ENCODE measurements at regions not wholly inside any gene's neighbourhood (a gene's known extent, or its start where the extent isn't known, plus 50 kb on each side); places are given as distances from the start of the nearest gene placed in this dataset.

- ChIA-PET CTCF (no interaction called here), POLR2A (no interaction called here)
- no peak for DNase-seq (ENCODE audit: extremely low spot score)
- no peak for TF ChIP-seq CTCF (IDR thresholded peaks at IDR 0.05; ENCODE audit: control extremely low read depth, extremely low read depth, low read depth, missing control alignments)
These were observed 537.4 kb downstream of the RNF144A start for GRCh38 chr2:7454592-7454991.

- ChIA-PET POLR2A (no interaction called here), CTCF (no interaction called here)
- DNase-seq (ENCODE audit: extremely low spot score) = no peak
- no peak for TF ChIP-seq CTCF (IDR thresholded peaks at IDR 0.05; ENCODE audit: control extremely low read depth, extremely low read depth, low read depth, missing control alignments)
These were observed 539.5 kb downstream of the RNF144A start for GRCh38 chr2:7456762-7457161.

- ChIA-PET CTCF (no interaction called here), POLR2A (no interaction called here)
- DNase-seq (ENCODE audit: extremely low spot score) = no peak
- TF ChIP-seq CTCF (IDR thresholded peaks at IDR 0.05; ENCODE audit: control extremely low read depth, extremely low read depth, low read depth, missing control alignments) = no peak
These were observed 540.9 kb downstream of the RNF144A start for GRCh38 chr2:7458066-7458465.

GRCh38 chr2:7467782-7468447, 550.7 kb downstream of the RNF144A start:
- ChIA-PET POLR2A (no interaction called here), CTCF (interaction anchor here (1.9 kb wide), 1 partner anchor 10 kb away, joined by 4 read pairs; no protein-coding TSS in a partner anchor)
- no peak for DNase-seq (ENCODE audit: extremely low spot score)
- TF ChIP-seq CTCF (IDR thresholded peaks at IDR 0.05; ENCODE audit: control extremely low read depth, extremely low read depth, low read depth, missing control alignments) = no peak

GRCh38 chr2:7468448-7468828, 551.2 kb downstream of the RNF144A start:
- ChIA-PET POLR2A (no interaction called here), CTCF (interaction anchor here (1.9 kb wide), 1 partner anchor 9 kb away, joined by 4 read pairs; no protein-coding TSS in a partner anchor)
- no peak for TF ChIP-seq CTCF (IDR thresholded peaks at IDR 0.05; ENCODE audit: control extremely low read depth, extremely low read depth, low read depth, missing control alignments)
- DNase-seq (ENCODE audit: extremely low spot score) = no peak

GRCh38 chr2:7468955-7469354, 551.7 kb downstream of the RNF144A start:
- no peak for TF ChIP-seq CTCF (IDR thresholded peaks at IDR 0.05; ENCODE audit: control extremely low read depth, extremely low read depth, low read depth, missing control alignments)
- ChIA-PET CTCF (interaction anchor here (1.9 kb wide), 1 partner anchor 9 kb away, joined by 4 read pairs; no protein-coding TSS in a partner anchor), POLR2A (no interaction called here)
- DNase-seq (ENCODE audit: extremely low spot score) = no peak
